ENCODE measurements at regions not wholly inside any gene's neighbourhood (a gene's known extent, or its start where the extent isn't known, plus 50 kb on each side); places are given as distances from the start of the nearest gene placed in this dataset.

GRCh38 chr5:51821697-51822096 is 438.4 kb downstream of the ISL1 start:
- TF ChIP-seq BHLHE40 (IDR thresholded peaks at IDR 0.05; ENCODE audit: borderline replicate concordance in 1 of 2, low read depth in 2 of 2, low read length in 1 of 2) = no peak
- no peak for TF ChIP-seq RAD21 (IDR thresholded peaks at IDR 0.05; ENCODE audit: insufficient read depth, low read depth, low read length)
- no peak for TF ChIP-seq CEBPB (IDR thresholded peaks at IDR 0.05; ENCODE audit: borderline replicate concordance in 1 of 2, low read depth in 2 of 2, low read length in 2 of 2)
- TF ChIP-seq REST (IDR thresholded peaks at IDR 0.05; ENCODE audit: low read depth, low read length) = no peak
- no peak for TF ChIP-seq CTCF (IDR thresholded peaks at IDR 0.05 in 2 of 3, conservative IDR thresholded peaks at IDR 0.05 in 1 of 3; ENCODE audit: control insufficient read depth in 2 of 3, extremely low read depth in 1 of 3, insufficient read depth in 1 of 3, low read depth in 3 of 3, low read length in 3 of 3)
- TF ChIP-seq YY1 (IDR thresholded peaks at IDR 0.05; ENCODE audit: low read depth, low read length) = no peak
- no peak for TF ChIP-seq SREBF2 (IDR thresholded peaks at IDR 0.05; ENCODE audit: low read length)
- TF ChIP-seq JUNB (IDR thresholded peaks at IDR 0.05) = no peak
- no peak for TF ChIP-seq GATAD2B (conservative IDR thresholded peaks at IDR 0.05; ENCODE audit: low read depth)
- no peak for TF ChIP-seq ATF7 (IDR thresholded peaks at IDR 0.05; ENCODE audit: low read depth)
- TF ChIP-seq ZNF274 (IDR thresholded peaks at IDR 0.05; ENCODE audit: insufficient read depth, insufficient read length) = no peak
- no peak for TF ChIP-seq MXI1 (IDR thresholded peaks at IDR 0.05; ENCODE audit: low read depth, low read length)
- TF ChIP-seq POLR2A (IDR thresholded peaks at IDR 0.05; ENCODE audit: low read depth, low read length) = no peak

Data from GM12878 (cell line).